ES-I3 (cell line): ENCODE measurements at regions not wholly inside any gene's neighbourhood (a gene's known extent, or its start where the extent isn't known, plus 50 kb on each side); places are given as distances from the start of the nearest gene placed in this dataset.
"Not testable (repeated sequence)": the region's sequence is repeated elsewhere in the genome, so short reads cannot be mapped to it uniquely, and the experiment has no call there.

ENCODE experiments used
- H3K36me3 ChIP-seq: 2 replicates; pipeline ENCODE4 v1.6.1; 2013; ENCODE audit warnings: mild to moderate bottlenecking, low read length, control low read depth, moderate library complexity; ENCODE audit not compliant: insufficient read depth
- H3K4me1 ChIP-seq: 2 replicates; pipeline ENCODE4 v1.6.1; 2013; ENCODE audit warnings: mild to moderate bottlenecking, control low read depth, low read length; ENCODE audit not compliant: insufficient read depth
- H3K9ac ChIP-seq: 2 replicates; pipeline ENCODE4 v1.6.1; 2013; ENCODE audit warnings: low read depth, mild to moderate bottlenecking, low read length, moderate library complexity
- H3K9me3 ChIP-seq: 2 replicates; pipeline ENCODE4 v1.6.1; 2013; ENCODE audit warnings: mild to moderate bottlenecking, low read length, moderate library complexity; ENCODE audit not compliant: control insufficient read depth, insufficient read depth

GRCh38 chr7:52781250-52781649 is 254.2 kb upstream of the POM121L12 start:
- Histone ChIP-seq H3K9ac (no peak overlapping the region), H3K4me1 (no peaks in the 10 kb centered on the region), H3K9me3 (no peaks in the 10 kb centered on the region), H3K36me3 (no peaks in the 10 kb centered on the region)

- Histone ChIP-seq H3K9ac (no peak overlapping the region), H3K4me1 (no peaks in the 10 kb centered on the region), H3K36me3 (no peaks in the 10 kb centered on the region), H3K9me3 (no peaks in the 10 kb centered on the region)
Measured at GRCh38 chr7:52779004-52779403, 256.4 kb upstream of the POM121L12 start.

- H3K4me1 ChIP-seq: no peaks in the 10 kb centered on the region
- H3K9ac ChIP-seq: no peak overlapping the region
- H3K9me3 ChIP-seq: no peaks in the 10 kb centered on the region
- H3K36me3 ChIP-seq: no peaks in the 10 kb centered on the region
Measured at GRCh38 chr7:52777051-52777822, 258.2 kb upstream of the POM121L12 start.

GRCh38 chr7:52775876-52776275 is 259.6 kb upstream of the POM121L12 start:
- no peaks in the 10 kb centered on the region for H3K4me1 ChIP-seq
- no peaks in the 10 kb centered on the region for H3K9me3 ChIP-seq
- H3K36me3 ChIP-seq: no peaks in the 10 kb centered on the region
- no peak overlapping the region for H3K9ac ChIP-seq

- H3K9ac ChIP-seq: no peak overlapping the region
- H3K36me3 ChIP-seq: no peaks in the 10 kb centered on the region
- no peaks in the 10 kb centered on the region for H3K4me1 ChIP-seq
- no peaks in the 10 kb centered on the region for H3K9me3 ChIP-seq
Measured at GRCh38 chr7:52771177-52771576, 264.3 kb upstream of the POM121L12 start.

DNA sequence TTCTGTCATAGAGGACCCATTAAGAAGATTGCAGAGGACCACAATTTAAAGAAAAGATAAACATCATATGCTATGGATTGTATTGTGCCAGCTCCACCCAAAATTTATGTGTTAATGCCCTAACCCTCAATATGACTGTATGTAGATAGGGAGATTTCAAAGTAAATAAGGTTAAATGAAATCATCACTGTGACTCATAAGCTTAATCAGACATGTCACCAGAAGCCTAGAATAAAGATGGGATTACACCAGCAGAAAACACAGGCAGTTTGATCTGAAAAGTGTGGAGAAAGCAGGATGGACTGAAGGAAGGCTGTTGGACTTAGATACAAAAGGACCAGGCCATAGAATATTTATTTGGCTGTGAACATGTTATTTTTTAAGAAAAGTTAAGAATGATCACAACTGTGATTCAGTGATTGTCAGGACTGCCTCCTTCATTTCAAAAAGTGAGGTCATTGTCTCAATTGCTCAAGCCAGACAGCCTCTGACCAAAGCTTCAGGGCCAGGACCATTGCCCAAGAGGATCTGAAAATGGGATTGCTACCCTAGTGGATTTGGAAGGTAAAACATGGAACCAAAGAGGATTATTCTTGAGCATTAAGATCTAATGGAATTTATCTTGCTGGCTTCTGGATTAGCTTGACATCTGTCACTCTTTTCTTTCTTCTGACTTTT is 270.8 kb upstream of the POM121L12 start:
- Histone ChIP-seq H3K36me3 (no peaks in the 10 kb centered on the region), H3K9ac (no peak overlapping the region), H3K9me3 (no peaks in the 10 kb centered on the region), H3K4me1 (no peaks in the 10 kb centered on the region)

GRCh38 chr7:52758356-52758755 is 277.1 kb upstream of the POM121L12 start:
- Histone ChIP-seq H3K4me1 (no peaks in the 10 kb centered on the region), H3K9ac (no peak overlapping the region), H3K36me3 (no peaks in the 10 kb centered on the region), H3K9me3 (no peaks in the 10 kb centered on the region)

- Histone ChIP-seq H3K4me1 (no peaks in the 10 kb centered on the region), H3K9me3 (no peaks in the 10 kb centered on the region), H3K36me3 (no peaks in the 10 kb centered on the region), H3K9ac (no peak overlapping the region)
Measured at GRCh38 chr7:52753855-52754254, 281.6 kb upstream of the POM121L12 start.

- Histone ChIP-seq H3K9ac (no peak overlapping the region), H3K9me3 (no peaks in the 10 kb centered on the region), H3K36me3 (no peaks in the 10 kb centered on the region), H3K4me1 (no peaks in the 10 kb centered on the region)
Measured at GRCh38 chr7:52752891-52753290, 282.5 kb upstream of the POM121L12 start.

DNA sequence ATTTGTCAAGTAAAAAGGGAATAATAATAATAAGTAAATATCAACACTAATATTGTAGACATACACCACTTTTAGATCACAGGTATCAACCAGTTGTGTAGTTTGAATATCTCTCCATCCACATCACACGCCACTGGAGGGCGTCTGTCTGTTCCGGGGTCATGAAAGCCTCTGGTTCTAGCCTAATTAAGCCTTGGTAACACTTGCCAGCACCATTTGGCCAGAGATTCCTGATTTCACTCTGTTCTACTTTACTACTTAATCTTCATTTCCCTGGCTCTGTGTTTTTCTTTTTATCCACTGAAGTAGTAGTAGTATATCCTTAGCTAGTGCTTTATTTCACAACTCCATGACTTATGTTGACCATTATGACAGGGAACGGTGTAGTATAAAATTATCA is 285.6 kb upstream of the POM121L12 start:
- no peak overlapping the region for H3K9ac ChIP-seq
- H3K4me1 ChIP-seq: no peaks in the 10 kb centered on the region

DNA sequence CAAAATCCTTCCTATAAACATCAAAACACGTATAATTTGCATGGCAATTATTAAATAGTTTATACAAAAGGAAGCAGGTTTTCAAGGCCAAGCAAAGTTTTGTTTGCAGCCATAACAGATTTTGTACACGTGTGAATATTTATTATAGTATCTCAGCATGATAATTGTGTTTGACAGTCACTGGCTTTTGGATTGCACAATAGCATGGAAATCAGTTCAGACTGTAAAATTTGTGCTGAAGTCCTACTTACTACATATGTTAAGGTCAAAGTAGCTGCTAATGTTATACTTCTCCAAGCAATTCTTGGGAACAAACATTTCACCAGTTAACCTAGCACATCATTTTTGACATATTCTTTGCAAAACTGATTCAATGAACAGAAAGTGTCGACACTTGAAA is 287.6 kb upstream of the POM121L12 start:
- Histone ChIP-seq H3K9ac (no peak overlapping the region), H3K9me3 (no peaks in the 10 kb centered on the region), H3K36me3 (no peaks in the 10 kb centered on the region), H3K4me1 (no peaks in the 10 kb centered on the region)

More for the DNA sequence above, 285.6 kb upstream of the POM121L12 start:
- Histone ChIP-seq H3K9me3 (no peaks in the 10 kb centered on the region), H3K36me3 (no peaks in the 10 kb centered on the region)

- H3K9me3 ChIP-seq: no peaks in the 10 kb centered on the region
- no peaks in the 10 kb centered on the region for H3K4me1 ChIP-seq
- no peaks in the 10 kb centered on the region for H3K36me3 ChIP-seq
- no peak overlapping the region for H3K9ac ChIP-seq
Measured at GRCh38 chr7:52741670-52742290, 293.7 kb upstream of the POM121L12 start.

GRCh38 chr7:52735656-52736055 is 299.8 kb upstream of the POM121L12 start:
- Histone ChIP-seq H3K9ac (no peak overlapping the region), H3K4me1 (no peaks in the 10 kb centered on the region), H3K36me3 (no peaks in the 10 kb centered on the region), H3K9me3 (peaks cover 8% of the 10 kb centered on the region; the same call in 1 of the 2 replicates)

GRCh38 chr7:52728683-52729082 is 306.8 kb upstream of the POM121L12 start:
- H3K4me1 ChIP-seq, H3K36me3 ChIP-seq, H3K9me3 ChIP-seq, H3K9ac ChIP-seq: not testable (repeated sequence)

- no peaks in the 10 kb centered on the region for H3K4me1 ChIP-seq
- H3K9ac ChIP-seq: no peak overlapping the region
- no peaks in the 10 kb centered on the region for H3K9me3 ChIP-seq
- H3K36me3 ChIP-seq: no peaks in the 10 kb centered on the region
Measured at GRCh38 chr7:52727632-52728031, 307.8 kb upstream of the POM121L12 start.
